Cardiac fibroblast (primary cell): ENCODE measurements at regions not wholly inside any gene's neighbourhood (a gene's known extent, or its start where the extent isn't known, plus 50 kb on each side); places are given as distances from the start of the nearest gene placed in this dataset.
A peak's percentile ranks its signal among the peaks of the same experiment; 100 is the strongest.

ENCODE experiments used
- DNase-seq, 2 donors: peaks; one replicate each; pipeline versions ENCODE4 v3.0.0 to v3.0.0-alpha.2; 2010; ENCODE audit warnings: low read depth in 2 of 2
- H3K4me3 ChIP-seq, 2 donors: replicated peaks in 1 of 2; 1 replicate in 1 of 2; 2 replicates in 1 of 2; pipeline ENCODE4 v1.5.1; 2011; ENCODE audit warnings: low read depth in 2 of 2, low read length in 2 of 2, mild to moderate bottlenecking in 2 of 2, moderate library complexity in 1 of 2
- TF ChIP-seq, protein P1 (sequence below): IDR thresholded peaks from one replicate; pipeline ENCODE4 v1.5.1; 2011; ENCODE audit warnings: low read depth, mild to moderate bottlenecking, low read length, inconsistent platforms

- no peak for DNase-seq
- TF ChIP-seq, protein P1, sequence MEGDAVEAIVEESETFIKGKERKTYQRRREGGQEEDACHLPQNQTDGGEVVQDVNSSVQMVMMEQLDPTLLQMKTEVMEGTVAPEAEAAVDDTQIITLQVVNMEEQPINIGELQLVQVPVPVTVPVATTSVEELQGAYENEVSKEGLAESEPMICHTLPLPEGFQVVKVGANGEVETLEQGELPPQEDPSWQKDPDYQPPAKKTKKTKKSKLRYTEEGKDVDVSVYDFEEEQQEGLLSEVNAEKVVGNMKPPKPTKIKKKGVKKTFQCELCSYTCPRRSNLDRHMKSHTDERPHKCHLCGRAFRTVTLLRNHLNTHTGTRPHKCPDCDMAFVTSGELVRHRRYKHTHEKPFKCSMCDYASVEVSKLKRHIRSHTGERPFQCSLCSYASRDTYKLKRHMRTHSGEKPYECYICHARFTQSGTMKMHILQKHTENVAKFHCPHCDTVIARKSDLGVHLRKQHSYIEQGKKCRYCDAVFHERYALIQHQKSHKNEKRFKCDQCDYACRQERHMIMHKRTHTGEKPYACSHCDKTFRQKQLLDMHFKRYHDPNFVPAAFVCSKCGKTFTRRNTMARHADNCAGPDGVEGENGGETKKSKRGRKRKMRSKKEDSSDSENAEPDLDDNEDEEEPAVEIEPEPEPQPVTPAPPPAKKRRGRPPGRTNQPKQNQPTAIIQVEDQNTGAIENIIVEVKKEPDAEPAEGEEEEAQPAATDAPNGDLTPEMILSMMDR = no peak
- H3K4me3 ChIP-seq = no peak overlapping the region
These were observed 229.7 kb upstream of the SLC35G4 start for GRCh38 chr18:11379660-11380059.

- TF ChIP-seq, protein P1 = no peak
- H3K4me3 ChIP-seq = no peak overlapping the region
- DNase-seq = no peak
These were observed 228.6 kb upstream of the PIEZO2 start for GRCh38 chr18:11377766-11378540.

DNA sequence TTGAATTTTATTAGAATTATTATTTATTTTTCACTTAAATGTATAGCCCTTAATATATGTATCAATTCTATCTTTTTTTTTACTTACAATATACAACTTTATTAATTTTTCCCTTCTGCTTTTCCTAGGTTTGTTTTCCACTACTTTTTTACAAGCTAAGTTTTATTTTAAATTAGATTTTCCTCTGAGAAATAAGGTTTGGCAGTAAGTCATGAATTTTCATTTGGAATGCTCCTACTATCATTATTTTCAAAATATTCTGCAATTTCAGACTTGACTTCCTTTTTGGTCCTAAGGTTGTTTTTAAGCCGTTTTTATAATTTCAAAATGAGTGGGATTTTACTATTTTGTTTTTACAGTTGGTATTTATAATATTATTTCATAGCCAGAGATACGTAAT lies 222.8 kb upstream of the PIEZO2 start:
- no peak for DNase-seq
- TF ChIP-seq, protein P1 = no peak
- H3K4me3 ChIP-seq = no peak overlapping the region

GRCh38 chr18:11369556-11369955 lies 220.2 kb upstream of the PIEZO2 start:
- DNase-seq = no peak
- TF ChIP-seq, protein P1 = no peak
- no peak overlapping the region for H3K4me3 ChIP-seq

- peak in 1 of 2 donors; percentile 3 for DNase-seq
- TF ChIP-seq, protein P1 = no peak
These were observed 218.7 kb upstream of the PIEZO2 start for GRCh38 chr18:11368020-11368419.

GRCh38 chr18:11367351-11367750 lies 218.0 kb upstream of the PIEZO2 start:
- no peak overlapping the region for H3K4me3 ChIP-seq
- no peak for DNase-seq
- TF ChIP-seq, protein P1 = no peak

More at GRCh38 chr18:11368020-11368419, 218.7 kb upstream of the PIEZO2 start:
- H3K4me3 ChIP-seq = no peak overlapping the region

GRCh38 chr18:11366410-11366809 lies 217.0 kb upstream of the PIEZO2 start:
- peak; percentile 11 to 42 for DNase-seq
- no peak overlapping the region for H3K4me3 ChIP-seq
- TF ChIP-seq, protein P1 = no peak
